ENCODE measurements at regions not wholly inside any gene's neighbourhood (a gene's known extent, or its start where the extent isn't known, plus 50 kb on each side); places are given as distances from the start of the nearest gene placed in this dataset.

- TF ChIP-seq CTCF (IDR thresholded peaks at IDR 0.05; ENCODE audit: poor library complexity, severe bottlenecking) (no peak), MXI1 (conservative IDR thresholded peaks at IDR 0.05; ENCODE audit: poor library complexity, severe bottlenecking) (no peak), EP300 (conservative IDR thresholded peaks at IDR 0.05; ENCODE audit: poor library complexity, severe bottlenecking) (no peak), POLR2AphosphoS5 (IDR thresholded peaks at IDR 0.05) (no peak), EZH2 (IDR thresholded peaks at IDR 0.05; ENCODE audit: borderline replicate concordance, insufficient read depth, low read length, poor library complexity, severe bottlenecking) (no peak), TAF1 (IDR thresholded peaks at IDR 0.05; ENCODE audit: low read depth) (no peak)
These were observed 182.0 kb downstream of the DUSP10 start for GRCh38 chr1:221559911-221560310.
